Stimulated activated CD4-positive, alpha-beta T cell treated with anti-CD3 and anti-CD28 coated beads, Interleukin-1b, Interleukin-23, amount 100 ng/mL, for 48 hours (primary cell): ENCODE measurements at regions not wholly inside any gene's neighbourhood (a gene's known extent, or its start where the extent isn't known, plus 50 kb on each side); places are given as distances from the start of the nearest gene placed in this dataset.

ENCODE experiments used
- DNase-seq: peaks from one replicate; pipeline ENCODE4 v3.0.0-alpha.2; 2020

GRCh38 chr1:56390232-56390867, 189.0 kb downstream of the PLPP3 start:
- DNase-seq, result no peak

GRCh38 chr1:56389813-56390212, 189.6 kb downstream of the PLPP3 start:
- no peak for DNase-seq

- DNase-seq, result no peak
Measured at GRCh38 chr1:56387071-56387740, 192.2 kb downstream of the PLPP3 start.

- no peak for DNase-seq
Measured at GRCh38 chr1:56385314-56385713, 194.0 kb downstream of the PLPP3 start.

GRCh38 chr1:56382929-56383328, 196.4 kb downstream of the PLPP3 start:
- no peak for DNase-seq

- DNase-seq, result no peak
Measured at GRCh38 chr1:56380531-56380930, 198.8 kb downstream of the PLPP3 start.

- DNase-seq, result no peak
Measured at GRCh38 chr1:56378341-56379070, 200.9 kb downstream of the PLPP3 start.

- no peak for DNase-seq
Measured at GRCh38 chr1:56377431-56377830, 201.9 kb downstream of the PLPP3 start.

- no peak for DNase-seq
Measured at GRCh38 chr1:56376188-56376984, 203.0 kb downstream of the PLPP3 start.

- no peak for DNase-seq
Measured at GRCh38 chr1:56375326-56375804, 204.0 kb downstream of the PLPP3 start.

GRCh38 chr1:56374026-56374974, 205.1 kb downstream of the PLPP3 start:
- no peak for DNase-seq

- no peak for DNase-seq
Measured at GRCh38 chr1:56370513-56370912, 208.8 kb downstream of the PLPP3 start.

GRCh38 chr1:56363007-56363770, 216.2 kb downstream of the PLPP3 start:
- DNase-seq, result no peak

- DNase-seq, result no peak
Measured at GRCh38 chr1:56360021-56360420, 219.3 kb downstream of the PLPP3 start.

GRCh38 chr1:56359056-56359455, 220.3 kb downstream of the PLPP3 start:
- DNase-seq, result no peak

GRCh38 chr1:56357927-56358690, 221.3 kb downstream of the PLPP3 start:
- DNase-seq, result no peak

GRCh38 chr1:56356376-56356990, 222.9 kb downstream of the PLPP3 start:
- DNase-seq, result no peak

- DNase-seq, result no peak
Measured at GRCh38 chr1:56355918-56356317, 223.4 kb downstream of the PLPP3 start.

GRCh38 chr1:56355422-56355821, 223.9 kb downstream of the PLPP3 start:
- DNase-seq, result no peak

GRCh38 chr1:56345831-56346230, 233.5 kb downstream of the PLPP3 start:
- DNase-seq, result no peak
